Kidney epithelial cell (primary cell): ENCODE measurements at regions not wholly inside any gene's neighbourhood (a gene's known extent, or its start where the extent isn't known, plus 50 kb on each side); places are given as distances from the start of the nearest gene placed in this dataset.

Source experiments
- DNase-seq: peaks from one replicate; pipeline ENCODE4 v3.0.0-alpha.2; 2010; ENCODE audit warnings: low read depth
- H3K27me3 ChIP-seq: 2 replicates; pipeline ENCODE4 v1.6.0; 2011; ENCODE audit warnings: low read length; ENCODE audit not compliant: control insufficient read depth, insufficient read depth
- H3K36me3 ChIP-seq: 2 replicates; pipeline ENCODE4 v1.5.1; 2011; ENCODE audit warnings: low read length; ENCODE audit not compliant: control insufficient read depth, insufficient read depth
- H3K4me3 ChIP-seq: 2 replicates; pipeline ENCODE4 v1.5.1; 2011; ENCODE audit warnings: low read depth, mild to moderate bottlenecking, control low read depth, low read length
- TF ChIP-seq, protein P1 (sequence below): IDR thresholded peaks from 2 replicates; pipeline ENCODE4 v1.5.1; 2011; ENCODE audit warnings: mild to moderate bottlenecking, moderate library complexity, low read length, control low read depth, inconsistent platforms; ENCODE audit not compliant: insufficient read depth, poor library complexity, severe bottlenecking

DNA sequence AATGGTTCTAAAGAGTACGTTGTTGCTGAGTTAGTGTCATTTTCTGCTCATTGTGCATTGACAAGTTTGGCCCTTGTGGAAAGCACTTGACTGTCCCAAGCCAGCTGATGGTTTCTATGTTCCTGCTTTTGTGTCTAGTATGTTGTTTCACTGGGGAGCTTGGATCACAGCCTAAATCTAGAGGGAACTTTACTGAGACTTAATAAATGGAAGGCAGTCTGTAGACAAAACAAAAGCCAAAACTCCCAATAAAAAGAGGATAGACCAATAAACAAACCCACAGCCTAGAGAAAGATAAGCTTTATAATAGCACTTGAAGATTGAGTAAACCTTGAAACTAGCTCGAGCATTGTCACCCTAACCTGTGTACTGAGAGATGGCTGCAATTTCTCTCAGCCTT is 196.8 kb downstream of the ADRA2A start:
- no peaks in the 10 kb centered on the region for H3K36me3 ChIP-seq
- H3K4me3 ChIP-seq = no peak overlapping the region
- TF ChIP-seq, protein P1, sequence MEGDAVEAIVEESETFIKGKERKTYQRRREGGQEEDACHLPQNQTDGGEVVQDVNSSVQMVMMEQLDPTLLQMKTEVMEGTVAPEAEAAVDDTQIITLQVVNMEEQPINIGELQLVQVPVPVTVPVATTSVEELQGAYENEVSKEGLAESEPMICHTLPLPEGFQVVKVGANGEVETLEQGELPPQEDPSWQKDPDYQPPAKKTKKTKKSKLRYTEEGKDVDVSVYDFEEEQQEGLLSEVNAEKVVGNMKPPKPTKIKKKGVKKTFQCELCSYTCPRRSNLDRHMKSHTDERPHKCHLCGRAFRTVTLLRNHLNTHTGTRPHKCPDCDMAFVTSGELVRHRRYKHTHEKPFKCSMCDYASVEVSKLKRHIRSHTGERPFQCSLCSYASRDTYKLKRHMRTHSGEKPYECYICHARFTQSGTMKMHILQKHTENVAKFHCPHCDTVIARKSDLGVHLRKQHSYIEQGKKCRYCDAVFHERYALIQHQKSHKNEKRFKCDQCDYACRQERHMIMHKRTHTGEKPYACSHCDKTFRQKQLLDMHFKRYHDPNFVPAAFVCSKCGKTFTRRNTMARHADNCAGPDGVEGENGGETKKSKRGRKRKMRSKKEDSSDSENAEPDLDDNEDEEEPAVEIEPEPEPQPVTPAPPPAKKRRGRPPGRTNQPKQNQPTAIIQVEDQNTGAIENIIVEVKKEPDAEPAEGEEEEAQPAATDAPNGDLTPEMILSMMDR = no peak
- H3K27me3 ChIP-seq = no peaks in the 10 kb centered on the region
- no peak for DNase-seq

GRCh38 chr10:111275091-111275490 is 198.3 kb downstream of the ADRA2A start:
- Histone ChIP-seq H3K36me3 (no peaks in the 10 kb centered on the region), H3K27me3 (no peaks in the 10 kb centered on the region), H3K4me3 (no peak overlapping the region)
- TF ChIP-seq, protein P1 = no peak
- DNase-seq = no peak

- H3K36me3 ChIP-seq = no peaks in the 10 kb centered on the region
- H3K27me3 ChIP-seq = no peaks in the 10 kb centered on the region
- no peak overlapping the region for H3K4me3 ChIP-seq
- DNase-seq = no peak
- TF ChIP-seq, protein P1 = no peak
Measured at GRCh38 chr10:111277661-111278060, 200.8 kb downstream of the ADRA2A start.

GRCh38 chr10:111278266-111278665 is 201.4 kb downstream of the ADRA2A start:
- no peaks in the 10 kb centered on the region for H3K27me3 ChIP-seq
- TF ChIP-seq, protein P1 = no peak
- no peak for DNase-seq
- H3K36me3 ChIP-seq = no peaks in the 10 kb centered on the region
- H3K4me3 ChIP-seq = no peak overlapping the region

GRCh38 chr10:111281516-111281915 is 204.7 kb downstream of the ADRA2A start:
- H3K36me3 ChIP-seq = no peaks in the 10 kb centered on the region
- H3K4me3 ChIP-seq = no peak overlapping the region
- TF ChIP-seq, protein P1 = no peak
- no peak for DNase-seq
- H3K27me3 ChIP-seq = no peaks in the 10 kb centered on the region

- TF ChIP-seq, protein P1 = no peak
- Histone ChIP-seq H3K36me3 (no peaks in the 10 kb centered on the region), H3K4me3 (no peak overlapping the region), H3K27me3 (no peaks in the 10 kb centered on the region)
- DNase-seq = no peak
Measured at GRCh38 chr10:111289461-111289860, 212.6 kb downstream of the ADRA2A start.
